Hepatocyte (in vitro differentiated cells): ENCODE measurements at regions not wholly inside any gene's neighbourhood (a gene's known extent, or its start where the extent isn't known, plus 50 kb on each side); places are given as distances from the start of the nearest gene placed in this dataset.

Source experiments
- DNase-seq: peaks from one replicate; pipeline ENCODE4 v3.0.0-alpha.2; 2016; ENCODE audit warnings: low spot score
- H2AFZ ChIP-seq: fragments of 200-600 bp; sonication (generic); 2 replicates; pipeline ENCODE4 v1.6.0; 2016; ENCODE audit warnings: antibody characterized with exemption, mild to moderate bottlenecking
- H3K27ac ChIP-seq: fragments of 200-600 bp; sonication (generic); 2 replicates; pipeline ENCODE4 v1.5.1; 2016; ENCODE audit warnings: mild to moderate bottlenecking
- H3K27me3 ChIP-seq: fragments of 200-600 bp; sonication (generic); 2 replicates; pipeline ENCODE4 v1.6.1; 2016
- H3K36me3 ChIP-seq: fragments of 200-600 bp; sonication (generic); replicated peaks from 2 replicates; pipeline ENCODE4 v1.5.1; 2016; ENCODE audit warnings: low read depth; ENCODE audit not compliant: insufficient read depth
- H3K4me1 ChIP-seq: fragments of 200-600 bp; sonication (generic); 2 replicates; pipeline ENCODE4 v1.5.1; 2016; ENCODE audit warnings: mild to moderate bottlenecking, moderate library complexity; ENCODE audit not compliant: insufficient read depth
- H3K4me2 ChIP-seq: fragments of 200-600 bp; sonication (generic); 2 replicates; pipeline ENCODE4 v1.6.0; 2016
- H3K4me3 ChIP-seq: fragments of 200-600 bp; sonication (generic); 2 replicates; pipeline ENCODE4 v1.5.1; 2016; ENCODE audit warnings: mild to moderate bottlenecking
- H3K79me2 ChIP-seq: fragments of 200-600 bp; sonication (generic); 2 replicates; pipeline ENCODE4 v1.6.0; 2017; ENCODE audit warnings: mild to moderate bottlenecking
- H3K9me2 ChIP-seq: fragments of 200-600 bp; sonication (generic); replicated peaks from 2 replicates; pipeline ENCODE4 v1.6.0; 2017; ENCODE audit warnings: mild to moderate bottlenecking; ENCODE audit not compliant: insufficient read depth
- H3K9me3 ChIP-seq: fragments of 200-600 bp; sonication (generic); 2 replicates; pipeline ENCODE4 v1.5.1; 2016; ENCODE audit warnings: low read depth, mild to moderate bottlenecking
- H4K20me1 ChIP-seq: fragments of 200-600 bp; sonication (generic); 2 replicates; pipeline ENCODE4 v1.6.0; 2016; ENCODE audit warnings: mild to moderate bottlenecking; ENCODE audit not compliant: insufficient read depth, poor library complexity, severe bottlenecking
- CTCF ChIP-seq: fragments of 200-600 bp; sonication (generic); IDR thresholded peaks from 2 replicates; pipeline ENCODE4 v1.5.1; 2016; ENCODE audit warnings: antibody characterized with exemption, mild to moderate bottlenecking; ENCODE audit not compliant: poor library complexity
- EZH2 ChIP-seq: fragments of 200-600 bp; sonication (generic); IDR thresholded peaks from 2 replicates; pipeline ENCODE4 v1.6.1; 2016; ENCODE audit warnings: antibody characterized with exemption, mild to moderate bottlenecking, borderline replicate concordance
- EZH2phosphoT487 ChIP-seq: fragments of 200-600 bp; sonication (generic); IDR thresholded peaks from one replicate; pipeline ENCODE4 v1.6.1; 2018; ENCODE audit warnings: antibody characterized with exemption, mild to moderate bottlenecking, low read depth, moderate library complexity; ENCODE audit not compliant: unreplicated experiment, severe bottlenecking
- WGBS: methylation state at CpG from one replicate; pipeline ENCODE4 v1.1.6; 2016; ENCODE audit warnings: low lambda C conversion rate; ENCODE audit errors: missing lambda C conversion rate; 5-methylcytosine and 5-hydroxymethylcytosine counted together

- H3K27me3 ChIP-seq: no peaks in the 10 kb centered on the region
- H3K36me3 ChIP-seq: no peaks in the 10 kb centered on the region
- H4K20me1 ChIP-seq: no peaks in the 10 kb centered on the region
- no peak overlapping the region for H3K4me3 ChIP-seq
- H3K79me2 ChIP-seq: no peaks in the 10 kb centered on the region
- no peaks in the 10 kb centered on the region for H3K9me3 ChIP-seq
- no peak overlapping the region for H3K4me2 ChIP-seq
- H2AFZ ChIP-seq: no peak overlapping the region
- no peak for TF ChIP-seq EZH2phosphoT487
- TF ChIP-seq EZH2: no peak
- TF ChIP-seq CTCF: no peak
- H3K9me2 ChIP-seq: no peaks in the 10 kb centered on the region
- H3K4me1 ChIP-seq: no peaks in the 10 kb centered on the region
- no peak for DNase-seq
- H3K27ac ChIP-seq: no peak overlapping the region
These were observed 1467.2 kb downstream of the RPA4 start for GRCh38 chrX:98350940-98351339.

DNA sequence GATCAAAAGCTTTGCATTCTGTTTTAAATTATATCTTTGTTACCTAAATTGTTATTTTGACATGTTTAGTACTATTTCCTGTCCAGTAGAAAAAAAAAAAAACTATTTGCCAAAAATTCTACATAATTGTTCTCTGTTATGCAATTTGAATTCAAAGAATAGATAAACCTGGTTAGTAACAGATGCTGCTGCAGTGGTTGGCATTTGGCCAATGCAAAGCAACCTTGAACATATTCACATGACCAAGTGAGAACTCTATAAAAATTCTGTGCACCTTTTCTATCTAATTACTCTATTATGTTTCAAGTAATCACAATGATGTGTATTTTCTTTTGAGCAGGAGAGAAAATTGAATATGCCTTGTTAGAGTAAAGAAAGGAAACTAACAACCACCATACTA lies 1473.4 kb downstream of the RPA4 start:
- no peak overlapping the region for H3K27ac ChIP-seq
- DNase-seq: no peak
- no peaks in the 10 kb centered on the region for H4K20me1 ChIP-seq
- H3K36me3 ChIP-seq: no peaks in the 10 kb centered on the region
- TF ChIP-seq CTCF (no peak), EZH2phosphoT487 (no peak), EZH2 (no peak)
- no peak overlapping the region for H2AFZ ChIP-seq
- H3K9me2 ChIP-seq: no peaks in the 10 kb centered on the region
- no peaks in the 10 kb centered on the region for H3K9me3 ChIP-seq
- H3K4me3 ChIP-seq: no peak overlapping the region
- no peak overlapping the region for H3K4me2 ChIP-seq
- H3K79me2 ChIP-seq: no peaks in the 10 kb centered on the region
- no peaks in the 10 kb centered on the region for H3K4me1 ChIP-seq
- H3K27me3 ChIP-seq: no peaks in the 10 kb centered on the region

- Histone ChIP-seq H2AFZ (no peak overlapping the region), H3K79me2 (no peaks in the 10 kb centered on the region), H3K4me3 (no peak overlapping the region), H3K9me3 (no peaks in the 10 kb centered on the region), H4K20me1 (no peaks in the 10 kb centered on the region), H3K36me3 (no peaks in the 10 kb centered on the region), H3K27ac (no peak overlapping the region), H3K27me3 (no peaks in the 10 kb centered on the region), H3K4me2 (no peak overlapping the region), H3K4me1 (no peaks in the 10 kb centered on the region), H3K9me2 (no peaks in the 10 kb centered on the region)
- DNase-seq: no peak
- no peak for TF ChIP-seq CTCF
- no peak for TF ChIP-seq EZH2phosphoT487
- no peak for TF ChIP-seq EZH2
These were observed 1478.9 kb downstream of the RPA4 start for GRCh38 chrX:98362630-98363029.

DNA sequence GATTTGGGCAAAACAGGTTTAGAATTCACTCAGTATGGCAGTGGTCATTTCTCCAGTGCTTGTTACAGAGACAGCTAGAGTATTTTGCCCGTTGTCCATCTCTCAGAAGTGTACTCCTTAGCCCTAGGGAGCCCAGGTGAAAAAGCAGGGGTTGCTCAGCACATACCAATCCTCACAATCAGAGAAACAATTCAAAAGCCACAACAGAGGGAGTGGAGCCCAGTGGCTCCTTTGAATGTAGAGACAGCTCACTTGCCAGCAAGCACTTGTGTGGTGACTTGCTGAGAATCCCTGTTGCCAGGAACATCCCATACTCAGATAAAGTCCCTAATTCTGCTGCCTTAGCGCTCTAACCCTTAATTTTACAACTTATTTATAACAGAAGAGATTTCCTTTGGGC lies 1488.3 kb downstream of the RPA4 start:
- Histone ChIP-seq H4K20me1 (no peaks in the 10 kb centered on the region), H3K9me3 (no peaks in the 10 kb centered on the region), H3K27ac (no peak overlapping the region), H3K4me3 (no peak overlapping the region), H2AFZ (no peak overlapping the region), H3K9me2 (no peaks in the 10 kb centered on the region), H3K4me1 (no peaks in the 10 kb centered on the region), H3K36me3 (no peaks in the 10 kb centered on the region), H3K79me2 (no peaks in the 10 kb centered on the region), H3K4me2 (no peak overlapping the region), H3K27me3 (no peaks in the 10 kb centered on the region)
- no peak for TF ChIP-seq CTCF
- no peak for TF ChIP-seq EZH2
- TF ChIP-seq EZH2phosphoT487: no peak
- WGBS: 76% methylated on average over 2 of the region's 2 CpGs
- DNase-seq: no peak
